GM21367 (cell line): ENCODE measurements at regions not wholly inside any gene's neighbourhood (a gene's known extent, or its start where the extent isn't known, plus 50 kb on each side); places are given as distances from the start of the nearest gene placed in this dataset.

ENCODE experiments used
- ATAC-seq: cut with Tn5 transposase; IDR thresholded peaks from one replicate; pipeline ENCODE4 v1.9.1; 2021; ENCODE audit not compliant: unreplicated experiment

- ATAC-seq = no peak
Measured at GRCh38 chr4:181693517-181693916, 549.7 kb upstream of the TENM3 start.

- no peak for ATAC-seq
Measured at GRCh38 chr4:181698221-181698620, 545.0 kb upstream of the TENM3 start.

DNA sequence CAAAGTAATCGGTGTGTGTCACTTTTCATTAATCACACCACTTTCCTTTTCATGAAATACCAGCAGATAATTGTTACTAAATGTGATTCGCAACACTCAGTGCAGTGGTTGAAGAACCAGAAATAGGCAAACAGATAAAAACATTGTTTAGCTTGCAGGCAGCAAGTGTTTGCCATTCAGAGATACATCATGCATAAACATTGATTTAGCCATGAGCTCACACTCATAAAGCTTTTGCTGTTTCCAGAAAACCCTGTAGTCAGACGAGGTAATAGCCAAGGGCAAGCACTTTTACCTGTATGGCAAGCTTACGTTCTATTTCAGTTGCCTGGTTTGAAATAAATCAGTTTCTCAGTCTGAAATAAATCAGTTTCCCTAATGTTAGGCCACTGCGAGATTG lies 542.0 kb upstream of the TENM3 start:
- no peak for ATAC-seq

DNA sequence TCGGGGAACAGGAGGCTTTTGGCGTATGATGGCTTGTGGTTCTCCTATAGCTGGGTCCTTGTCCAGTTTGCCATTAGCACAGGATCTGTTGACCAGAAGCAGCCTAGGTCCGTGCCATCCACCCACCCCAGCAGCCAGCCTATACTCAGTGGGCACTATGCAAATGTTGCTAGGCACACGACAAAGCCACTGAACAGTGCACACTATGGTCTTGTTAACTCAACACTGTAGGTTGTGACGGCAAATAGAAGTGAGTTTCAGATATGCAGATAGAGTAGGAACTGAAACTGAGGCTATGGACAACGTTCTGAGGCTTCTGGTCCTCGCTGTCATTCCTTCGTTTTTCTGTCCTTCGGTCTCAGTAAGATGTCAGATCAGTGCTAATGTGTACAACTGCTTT lies 541.3 kb upstream of the TENM3 start:
- ATAC-seq = no peak

DNA sequence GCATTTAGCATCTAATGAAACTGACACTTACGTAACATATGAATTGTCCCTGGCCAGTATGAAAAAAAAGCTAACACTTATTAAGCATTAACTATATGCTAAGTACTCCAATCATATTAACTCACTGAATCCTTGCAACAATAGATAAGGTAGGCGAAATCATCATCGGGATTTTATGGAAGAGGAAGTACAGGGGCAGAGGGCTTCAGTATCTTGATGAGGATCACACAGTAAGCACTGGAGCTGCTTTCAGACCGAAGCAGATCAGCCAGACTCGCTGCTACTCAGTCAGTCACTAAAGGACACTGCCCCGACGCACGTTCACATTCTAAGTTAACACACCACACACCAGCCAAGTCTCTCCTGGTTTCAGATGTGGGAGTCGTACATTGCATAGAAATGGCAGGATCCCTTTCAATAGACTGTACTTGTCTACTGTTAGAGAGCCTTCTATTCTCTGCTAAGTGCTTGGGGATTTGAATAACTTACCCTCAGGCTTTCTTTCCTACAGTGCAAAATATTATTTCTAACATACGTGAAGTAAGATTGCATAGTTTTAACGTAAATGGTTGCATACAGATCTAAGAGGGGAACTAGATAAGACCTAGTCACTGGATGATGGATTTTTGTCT lies 540.2 kb upstream of the TENM3 start:
- ATAC-seq = no peak

DNA sequence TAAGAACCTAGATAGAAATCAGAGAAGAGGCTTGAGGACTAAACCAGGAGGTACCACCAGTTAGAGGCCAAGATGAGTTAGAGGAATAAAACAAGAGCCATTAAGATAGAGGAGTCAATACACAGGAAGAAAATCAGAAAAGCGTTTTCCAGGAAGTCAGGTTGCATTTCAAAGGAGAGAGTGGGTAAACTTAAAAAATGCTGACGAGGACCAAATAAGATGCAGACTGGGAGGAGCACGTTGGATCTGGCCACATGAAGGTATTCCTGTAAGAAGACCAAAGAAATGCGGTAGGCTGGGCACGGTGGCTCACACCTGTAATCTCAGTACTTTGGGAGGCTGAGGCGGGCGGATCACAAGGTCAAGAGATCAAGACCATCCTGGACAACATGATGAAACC lies 533.1 kb upstream of the TENM3 start:
- ATAC-seq = no peak

GRCh38 chr4:181711387-181711786 lies 531.8 kb upstream of the TENM3 start:
- no peak for ATAC-seq

DNA sequence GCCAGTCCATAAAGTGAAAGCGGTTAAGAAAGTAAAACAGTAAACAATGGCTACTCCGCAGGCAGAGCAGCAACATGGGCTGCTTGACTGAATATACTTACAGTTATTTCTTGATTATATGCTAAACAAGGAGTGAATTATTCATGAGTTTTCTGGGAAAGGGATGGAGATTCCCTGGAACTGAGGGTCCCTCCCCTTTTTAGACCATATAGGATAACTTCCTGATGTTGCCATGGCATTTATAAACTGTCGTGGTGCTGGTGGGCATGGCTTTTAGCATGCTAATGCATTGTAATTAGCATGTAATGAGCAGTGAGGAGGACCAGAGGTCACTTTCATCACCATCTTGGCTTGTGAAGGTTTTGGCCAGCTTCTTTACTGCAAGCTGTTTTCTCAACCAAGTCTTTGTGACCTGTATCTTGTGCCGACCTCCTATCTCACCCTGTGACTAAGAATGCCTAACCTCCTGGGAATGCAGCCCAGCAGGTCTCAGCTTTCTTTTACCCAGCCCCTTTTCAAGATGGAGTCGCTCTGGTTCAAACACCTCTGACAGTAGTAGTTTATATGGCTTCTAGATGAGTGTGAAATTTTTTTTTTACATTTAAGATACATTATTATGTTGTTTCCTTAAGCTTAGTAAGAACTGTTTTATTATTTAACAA lies 514.8 kb upstream of the TENM3 start:
- no peak for ATAC-seq

- no peak for ATAC-seq
Measured at GRCh38 chr4:181731900-181732299, 511.3 kb upstream of the TENM3 start.

- no peak for ATAC-seq
Measured at GRCh38 chr4:181737744-181738143, 505.5 kb upstream of the TENM3 start.

DNA sequence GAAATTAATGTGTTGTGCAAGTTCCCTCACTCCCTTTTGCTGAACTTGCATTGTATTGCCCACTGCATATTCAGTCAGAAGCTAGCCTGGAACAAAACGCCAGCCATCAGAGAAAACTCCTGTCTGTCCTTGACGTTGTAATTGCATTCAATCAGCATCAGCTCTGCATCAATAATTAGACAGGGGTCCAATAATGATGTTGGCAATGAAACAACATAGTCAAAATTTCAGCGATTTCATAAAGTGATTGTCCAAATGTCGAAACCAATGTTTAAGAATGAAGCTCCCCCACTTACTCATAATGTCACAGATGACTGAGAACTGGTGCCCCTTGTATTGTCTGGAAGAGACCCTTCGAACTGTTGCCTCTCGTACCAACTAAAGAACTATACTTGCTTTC lies 504.2 kb upstream of the TENM3 start:
- no peak for ATAC-seq

GRCh38 chr4:181741513-181741912 lies 501.7 kb upstream of the TENM3 start:
- ATAC-seq = no peak

DNA sequence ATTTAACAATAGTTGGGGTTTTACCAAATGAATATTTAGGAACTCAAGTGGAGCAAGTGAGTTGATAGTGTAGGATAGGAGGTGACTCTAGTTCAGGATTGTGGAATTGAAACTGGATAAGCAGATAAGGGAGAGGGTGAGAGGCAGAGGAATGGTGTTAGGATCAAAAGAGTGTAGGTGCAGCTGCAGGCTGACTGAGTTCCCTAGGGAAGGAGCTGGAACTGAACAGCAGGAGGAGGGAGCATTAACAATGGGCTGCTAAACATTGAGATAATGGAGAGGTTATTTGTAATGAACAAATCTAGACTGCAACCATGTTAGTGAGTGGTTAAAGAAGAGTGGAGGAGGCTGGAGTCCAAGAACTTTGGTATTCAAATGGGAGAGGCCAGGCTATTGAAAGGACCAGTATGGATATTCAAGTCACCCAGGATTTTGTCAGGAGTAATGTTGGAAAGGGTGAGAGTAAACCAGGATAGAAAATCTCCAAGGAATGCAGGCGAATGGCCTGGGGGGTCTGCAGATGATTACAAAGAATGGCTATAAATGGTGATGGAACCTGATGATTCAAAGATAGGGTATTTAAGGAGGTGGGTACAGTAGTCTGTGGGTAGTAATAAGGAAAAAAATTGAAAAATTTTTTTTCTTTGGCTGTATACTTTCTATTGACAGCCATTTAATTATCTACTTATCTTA lies 497.1 kb upstream of the TENM3 start:
- no peak for ATAC-seq

DNA sequence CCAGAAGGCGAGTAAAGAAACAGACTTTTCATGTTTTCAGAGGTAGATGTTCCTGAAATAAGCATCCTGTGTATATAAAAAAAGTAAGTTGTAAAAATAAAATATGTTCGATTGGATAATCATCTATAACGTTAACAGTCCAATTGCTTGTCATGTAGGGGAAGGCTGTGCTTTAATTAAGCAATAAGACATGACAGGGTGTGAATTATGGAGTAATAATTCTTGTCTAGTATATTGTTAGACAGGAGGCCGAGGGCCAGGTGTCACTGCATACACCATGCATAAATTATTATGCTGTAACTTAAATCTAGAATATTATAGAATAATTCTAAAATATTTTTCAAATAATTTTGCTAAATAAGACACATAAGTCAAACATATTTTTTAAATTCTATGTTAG lies 494.6 kb upstream of the TENM3 start:
- ATAC-seq = no peak

DNA sequence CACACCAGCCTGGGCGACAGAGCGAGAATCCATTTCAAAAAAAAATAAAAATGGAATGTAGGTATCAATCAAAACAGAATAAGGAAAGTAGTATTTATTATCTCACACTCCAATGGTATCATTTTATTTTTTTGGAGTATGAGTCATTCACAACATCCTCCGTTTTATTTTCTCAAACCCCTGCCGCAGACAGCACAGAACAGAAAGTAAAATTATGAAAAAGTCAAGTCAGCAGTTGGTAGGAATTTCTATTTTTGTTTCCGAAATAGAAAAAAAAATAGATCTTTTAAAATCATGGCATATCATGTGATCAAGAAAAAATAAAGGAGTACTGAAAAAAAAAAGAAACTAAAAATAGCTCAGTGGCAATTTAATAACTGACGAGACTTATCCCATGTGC lies 490.7 kb upstream of the TENM3 start:
- ATAC-seq = no peak

DNA sequence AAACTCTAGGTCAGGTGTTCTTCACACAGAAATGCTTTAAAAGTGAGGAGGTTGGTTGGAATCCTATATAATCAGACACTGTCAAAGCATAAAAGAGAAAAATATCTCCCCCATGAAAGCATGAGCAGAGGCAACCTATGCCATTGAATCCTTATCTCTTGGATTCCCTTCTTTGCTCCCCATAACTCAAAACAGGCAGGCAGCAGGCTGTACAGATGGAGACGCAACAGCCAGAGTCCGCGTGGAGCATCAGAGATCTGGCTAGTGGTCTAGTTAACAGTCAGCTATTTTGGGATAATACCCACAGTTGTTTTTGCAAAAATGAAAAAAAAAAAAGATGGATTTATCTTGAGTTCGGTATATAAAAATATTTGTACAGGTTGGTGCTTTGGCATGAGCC lies 490.0 kb upstream of the TENM3 start:
- ATAC-seq = no peak

DNA sequence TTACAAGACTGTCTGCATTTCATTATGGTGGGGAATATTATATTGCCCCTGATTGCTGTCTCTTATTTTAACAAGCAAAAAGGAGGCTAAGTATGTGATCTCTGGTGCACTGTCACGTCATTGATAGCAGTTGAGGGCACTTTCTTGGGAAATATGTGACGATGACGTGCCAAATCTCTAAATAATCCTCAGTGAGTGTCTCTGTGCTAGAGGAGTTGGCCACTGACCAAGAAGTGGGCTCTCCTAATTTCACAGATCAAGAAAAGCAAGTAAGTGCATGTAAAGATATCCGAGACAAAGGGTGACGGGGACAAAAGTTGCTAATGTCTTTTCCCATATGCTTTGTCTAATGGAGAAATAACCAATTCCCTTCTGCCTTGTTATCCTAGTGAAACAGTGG lies 487.4 kb upstream of the TENM3 start:
- ATAC-seq = no peak

DNA sequence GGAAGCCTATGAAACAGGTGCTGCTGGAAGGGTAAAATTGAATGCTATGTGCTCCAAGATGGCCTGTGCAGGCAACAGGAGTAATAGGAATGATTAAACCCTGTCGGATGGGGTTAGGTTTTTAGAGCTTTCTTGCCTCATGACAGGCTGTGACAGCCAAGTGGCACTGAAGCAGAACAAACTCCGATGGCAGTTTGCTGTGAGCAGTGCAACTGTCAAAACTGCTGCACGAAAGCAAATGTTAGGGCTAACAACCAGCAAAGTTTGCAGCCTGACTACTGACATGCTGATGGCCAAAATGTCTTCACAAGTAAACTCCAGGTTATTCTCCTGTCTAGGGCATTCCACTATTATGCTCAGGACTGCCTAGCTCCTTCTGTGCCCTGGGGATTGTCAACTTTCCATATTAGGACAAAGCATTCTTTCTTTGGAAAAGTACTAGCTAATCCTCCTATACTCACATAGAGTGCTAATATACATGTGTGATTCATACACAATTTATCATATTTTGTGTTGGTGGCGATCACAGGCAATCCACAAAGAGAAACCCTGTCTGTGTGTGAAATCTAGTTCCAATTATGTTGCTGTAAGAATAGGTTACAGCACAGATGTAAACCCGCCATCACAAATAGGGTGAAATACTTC lies 486.6 kb upstream of the TENM3 start:
- ATAC-seq = no peak

DNA sequence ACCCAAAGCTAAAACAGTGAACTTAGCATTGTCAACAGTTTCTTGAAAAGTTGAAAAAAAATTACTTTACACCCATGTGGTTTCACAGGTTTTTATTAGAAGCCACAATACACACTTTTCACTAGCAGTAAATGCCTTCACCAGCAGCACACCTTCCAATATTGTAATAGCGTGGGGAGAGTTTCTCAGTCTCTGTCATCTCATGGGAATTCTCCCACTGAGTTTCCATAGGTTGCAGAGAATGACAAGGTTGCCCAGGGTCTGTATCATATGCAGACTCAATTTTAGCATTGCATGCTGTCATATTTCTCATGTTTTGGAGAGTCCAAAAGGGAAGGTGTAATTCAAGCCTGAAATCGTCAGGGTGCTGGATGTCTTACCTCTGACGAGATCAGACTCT lies 486.1 kb upstream of the TENM3 start:
- no peak for ATAC-seq

GRCh38 chr4:181757910-181758660 lies 485.1 kb upstream of the TENM3 start:
- no peak for ATAC-seq

GRCh38 chr4:181760560-181760959 lies 482.6 kb upstream of the TENM3 start:
- ATAC-seq = no peak
